GM21576 (cell line): ENCODE measurements at regions not wholly inside any gene's neighbourhood (a gene's known extent, or its start where the extent isn't known, plus 50 kb on each side); places are given as distances from the start of the nearest gene placed in this dataset.
"Not testable (repeated sequence)": the region's sequence is repeated elsewhere in the genome, so short reads cannot be mapped to it uniquely, and the experiment has no call there.

ENCODE experiments used
- ATAC-seq: cut with Tn5 transposase; IDR thresholded peaks from one replicate; pipeline ENCODE4 v1.9.1; 2021; ENCODE audit warnings: mild to moderate bottlenecking, moderate library complexity; ENCODE audit not compliant: unreplicated experiment

DNA sequence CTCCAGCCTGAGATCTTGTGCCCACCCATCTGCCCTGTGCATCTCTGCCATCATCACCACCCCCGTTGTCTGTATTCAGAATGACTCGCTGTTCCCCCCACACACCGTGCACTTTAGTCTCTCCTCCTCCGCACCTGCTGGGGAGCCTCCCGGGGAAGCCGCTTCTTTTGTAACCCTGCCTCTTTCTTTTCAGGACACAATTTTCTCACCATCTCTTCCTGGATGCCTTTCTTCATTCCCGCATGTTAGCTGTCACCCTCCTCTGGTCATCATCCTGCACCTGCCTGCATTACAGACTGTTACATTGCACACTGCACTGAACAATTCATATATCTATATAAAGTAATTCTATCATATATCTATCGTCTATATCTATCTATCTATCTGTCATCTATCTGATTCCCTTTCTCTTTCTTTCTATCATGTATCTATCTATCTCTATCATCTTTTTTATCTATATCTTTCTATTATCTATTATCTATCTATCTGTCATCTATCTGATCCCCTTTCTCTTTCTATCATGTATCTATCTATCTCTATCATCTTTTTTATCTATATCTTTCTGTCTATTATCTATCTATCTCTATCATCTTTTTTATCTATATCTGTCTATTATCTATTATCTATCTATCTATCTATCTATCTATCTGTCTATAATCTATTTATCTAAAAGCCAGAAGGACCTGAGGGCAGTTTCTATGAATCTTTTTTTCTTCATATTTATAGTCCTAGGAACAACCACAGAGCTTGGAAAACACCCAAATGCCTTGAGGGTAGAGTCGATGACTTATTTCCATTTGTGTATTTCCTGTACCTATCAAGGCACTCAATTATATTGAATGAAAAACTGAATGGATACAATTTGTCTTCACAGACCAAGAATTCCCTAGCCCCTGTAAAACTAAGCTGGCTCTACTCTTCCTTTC lies 642.5 kb downstream of the ACTR3B start:
- ATAC-seq: no peak

DNA sequence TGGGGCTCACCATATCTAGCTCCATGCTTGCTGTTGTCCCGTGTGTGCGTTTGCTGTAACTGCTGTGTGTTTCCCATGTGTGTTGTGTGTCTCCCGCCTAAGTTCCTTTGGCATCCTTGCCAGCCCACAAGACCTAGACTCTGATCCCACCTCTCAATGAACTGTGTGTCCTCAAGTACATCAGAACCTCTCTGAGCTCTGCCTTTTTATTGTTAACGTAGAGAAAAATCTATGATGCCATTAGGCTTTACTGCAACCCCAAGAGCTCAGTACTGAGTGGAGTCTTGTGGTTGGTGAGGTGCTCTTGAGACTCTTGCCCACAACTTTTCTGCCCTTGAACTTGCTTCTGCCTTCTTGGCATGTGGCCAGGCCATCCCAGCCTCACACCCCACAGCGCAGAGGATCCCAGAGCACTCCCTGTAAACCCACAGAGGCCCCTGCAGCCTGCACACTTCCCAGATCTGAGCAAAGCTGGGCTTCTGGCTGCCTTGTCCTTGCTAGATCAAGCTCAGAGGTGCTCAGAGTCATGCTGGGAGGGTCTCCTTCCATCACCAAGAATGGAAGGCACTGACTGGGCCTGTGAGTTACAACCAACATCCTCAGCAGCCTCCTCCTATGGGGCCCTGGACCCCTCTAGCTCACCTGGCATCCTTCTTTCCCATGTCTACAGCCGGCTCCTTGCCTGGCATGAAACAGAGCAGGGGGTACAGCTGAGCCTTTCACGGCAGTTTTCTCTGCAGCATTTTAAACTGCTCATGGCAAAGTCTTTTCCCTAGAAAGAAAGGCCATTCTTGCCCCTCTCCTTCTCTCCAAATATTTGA lies 643.4 kb downstream of the ACTR3B start:
- no peak for ATAC-seq

DNA sequence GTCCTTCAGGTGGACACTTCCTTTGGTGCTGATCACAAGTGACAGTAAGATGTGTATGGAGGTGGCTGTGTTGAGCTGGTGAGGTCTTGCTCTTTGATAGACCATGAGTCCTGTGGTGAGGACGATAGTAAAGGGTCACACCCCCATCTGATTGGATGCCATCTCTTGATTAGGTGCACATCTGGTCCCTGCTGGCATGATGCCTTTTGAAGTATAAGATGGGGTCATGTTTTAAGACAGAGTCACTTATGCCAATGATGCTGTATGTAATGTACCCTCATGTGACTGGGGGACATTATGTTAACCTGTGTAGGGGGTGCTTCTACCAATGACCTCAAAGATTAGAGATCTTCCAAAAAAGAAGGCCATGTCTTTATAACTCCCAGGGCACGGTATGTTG lies 644.6 kb downstream of the ACTR3B start:
- no peak for ATAC-seq

DNA sequence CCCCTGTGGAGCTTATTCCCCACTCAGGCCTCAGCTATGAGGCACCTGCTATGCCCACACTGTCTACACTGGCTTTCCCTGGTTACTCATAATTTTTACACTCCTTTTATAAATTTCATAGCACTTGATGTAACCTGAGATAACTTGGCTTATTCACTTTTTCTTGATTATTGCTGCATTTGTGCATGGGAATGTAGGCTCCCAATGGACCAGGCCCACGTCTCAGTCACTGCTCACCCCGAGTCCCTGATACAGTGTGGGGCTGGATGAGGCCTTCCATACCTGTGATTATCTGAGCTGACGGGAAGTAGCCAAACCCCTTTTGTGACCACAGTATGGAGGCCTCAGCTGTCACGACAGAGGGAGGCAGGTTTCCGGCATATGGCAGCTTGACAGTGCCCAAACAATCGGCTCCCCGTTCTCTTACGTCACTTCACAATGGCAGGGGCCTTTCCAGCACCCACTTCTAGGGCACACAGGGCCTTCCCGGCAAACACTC lies 645.3 kb downstream of the ACTR3B start:
- ATAC-seq: no peak

DNA sequence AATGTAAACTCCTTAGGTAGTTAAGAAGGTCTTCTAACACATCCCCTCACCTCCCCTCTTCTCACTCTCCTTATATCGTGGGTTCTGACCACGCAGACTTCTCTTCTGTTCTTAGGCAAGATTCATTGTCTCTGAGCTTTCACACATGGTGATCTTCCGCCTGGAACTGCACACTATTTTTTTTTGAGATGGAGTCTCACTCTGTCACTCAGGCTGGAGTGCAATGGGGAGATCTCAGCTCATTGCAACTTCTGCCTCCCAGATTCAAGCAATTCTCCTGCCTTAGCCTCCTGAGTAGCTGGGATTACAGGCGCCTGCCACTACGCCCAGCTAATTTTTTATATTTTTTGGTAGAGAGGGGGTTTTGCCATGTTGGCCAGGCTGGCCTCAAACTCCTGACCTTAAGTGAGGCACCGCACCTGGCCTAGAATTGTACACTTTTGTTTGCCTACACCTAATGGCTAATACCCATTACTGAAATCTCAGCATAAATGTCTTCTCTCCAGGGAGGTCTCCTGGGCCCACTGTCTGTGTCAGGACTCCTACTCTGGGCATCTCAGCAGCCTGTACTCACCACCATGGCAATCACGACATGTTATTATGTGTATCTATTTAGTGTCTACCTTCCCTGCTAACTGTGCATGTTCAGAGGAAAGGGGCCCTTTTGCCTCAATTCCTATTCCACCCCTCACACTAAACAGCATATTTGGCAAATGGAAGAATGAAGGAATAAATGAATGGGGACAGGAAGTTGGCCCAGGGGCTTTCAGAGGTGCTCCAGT lies 646.3 kb upstream of the DPP6 start:
- ATAC-seq: no peak

DNA sequence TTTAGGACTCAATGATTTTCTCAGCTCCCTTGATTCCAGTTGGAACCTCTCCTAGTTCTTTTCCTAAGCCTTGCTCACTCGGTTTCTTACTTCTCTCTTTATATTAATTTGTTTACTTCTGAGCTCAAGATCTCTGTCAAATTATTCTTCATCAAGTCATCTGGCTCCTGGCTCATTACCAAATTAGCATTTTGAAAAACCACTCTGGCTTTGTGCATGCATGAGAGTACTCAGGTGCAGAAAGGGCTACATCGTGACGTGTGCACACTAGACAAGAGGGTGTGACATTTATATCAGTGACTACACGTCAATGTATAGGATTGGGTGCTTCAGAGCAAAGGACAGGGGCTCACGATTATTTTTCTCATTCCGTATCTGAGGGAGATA lies 645.7 kb upstream of the DPP6 start:
- no peak for ATAC-seq

DNA sequence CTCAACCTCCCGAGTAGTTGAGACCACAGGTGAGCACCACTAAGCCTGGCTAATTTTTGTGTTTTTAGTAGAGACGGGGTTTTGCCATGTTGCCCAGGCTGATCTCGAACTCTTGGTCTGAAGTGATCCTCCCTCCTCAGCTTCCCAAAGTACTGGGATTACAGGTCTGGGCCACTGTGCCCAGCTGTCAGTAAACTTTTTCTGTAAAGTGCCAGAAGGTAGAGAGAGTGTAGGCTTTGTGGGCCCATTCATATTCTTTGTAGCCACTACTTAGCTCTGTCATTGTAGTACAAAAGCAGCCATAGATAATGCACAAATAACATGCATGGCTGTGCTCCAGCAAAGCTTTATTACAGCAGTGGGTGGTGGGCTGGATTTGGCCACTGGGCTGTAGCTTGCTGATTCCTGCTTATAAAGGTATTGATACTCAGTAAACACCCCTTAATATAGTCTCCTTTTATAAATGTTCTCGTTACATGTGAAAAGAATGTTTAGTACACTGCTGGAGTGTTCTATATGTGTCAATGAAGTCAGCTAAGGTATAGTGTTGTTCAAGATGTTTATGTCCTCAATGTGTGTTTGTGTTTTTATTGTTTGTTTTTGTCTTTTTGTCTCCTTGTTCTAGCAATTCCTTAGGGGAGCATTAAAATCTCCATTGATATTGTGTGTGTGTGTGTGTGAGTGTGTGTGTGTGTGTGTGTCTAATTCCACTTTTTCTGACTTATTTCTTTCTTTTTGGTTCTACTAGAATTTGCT lies 644.7 kb upstream of the DPP6 start:
- ATAC-seq: no peak

DNA sequence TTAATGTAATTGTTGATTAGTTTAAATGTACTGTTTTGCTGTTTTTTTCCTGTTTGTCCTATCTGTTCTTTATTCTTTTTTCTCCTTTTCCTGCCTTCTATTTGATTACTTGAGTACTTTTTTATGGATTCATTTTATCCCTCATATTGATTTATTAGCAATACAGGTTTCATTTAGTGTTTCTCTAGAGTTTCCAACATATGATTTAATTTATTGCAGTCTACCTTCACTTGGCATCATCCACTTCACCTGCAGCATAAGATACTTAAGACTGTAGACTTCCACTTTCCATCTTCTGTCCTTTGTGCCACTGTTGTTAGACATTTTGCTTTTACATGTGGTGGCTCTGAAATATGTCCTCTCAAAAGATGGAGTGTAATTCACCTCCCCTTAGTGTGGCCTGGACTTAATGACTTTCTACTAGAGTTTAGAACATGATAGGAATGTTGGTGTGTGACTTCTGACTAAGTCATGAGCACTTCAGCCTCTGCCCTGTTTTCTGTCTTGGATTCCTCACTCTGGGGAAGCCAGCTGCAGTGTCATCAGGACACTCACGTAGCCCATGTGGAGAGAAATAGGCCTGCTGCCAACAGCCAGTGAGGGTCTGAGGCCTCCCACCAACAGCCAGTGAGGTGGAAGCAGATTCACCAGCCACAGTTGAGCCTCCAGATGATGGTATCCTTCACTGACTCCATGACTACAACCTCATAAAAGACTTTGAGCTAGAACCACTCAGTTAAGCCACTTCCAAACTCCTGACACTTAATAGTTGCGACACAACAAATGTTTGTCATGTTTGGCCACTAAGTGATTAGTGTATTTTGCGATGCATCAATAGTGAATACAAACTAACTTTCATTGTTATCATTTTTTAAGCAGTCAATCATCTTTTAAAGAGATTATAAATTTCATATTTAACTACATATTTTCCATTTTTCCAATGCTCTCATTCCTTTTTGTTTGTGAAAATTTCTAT lies 643.5 kb upstream of the DPP6 start:
- no peak for ATAC-seq

DNA sequence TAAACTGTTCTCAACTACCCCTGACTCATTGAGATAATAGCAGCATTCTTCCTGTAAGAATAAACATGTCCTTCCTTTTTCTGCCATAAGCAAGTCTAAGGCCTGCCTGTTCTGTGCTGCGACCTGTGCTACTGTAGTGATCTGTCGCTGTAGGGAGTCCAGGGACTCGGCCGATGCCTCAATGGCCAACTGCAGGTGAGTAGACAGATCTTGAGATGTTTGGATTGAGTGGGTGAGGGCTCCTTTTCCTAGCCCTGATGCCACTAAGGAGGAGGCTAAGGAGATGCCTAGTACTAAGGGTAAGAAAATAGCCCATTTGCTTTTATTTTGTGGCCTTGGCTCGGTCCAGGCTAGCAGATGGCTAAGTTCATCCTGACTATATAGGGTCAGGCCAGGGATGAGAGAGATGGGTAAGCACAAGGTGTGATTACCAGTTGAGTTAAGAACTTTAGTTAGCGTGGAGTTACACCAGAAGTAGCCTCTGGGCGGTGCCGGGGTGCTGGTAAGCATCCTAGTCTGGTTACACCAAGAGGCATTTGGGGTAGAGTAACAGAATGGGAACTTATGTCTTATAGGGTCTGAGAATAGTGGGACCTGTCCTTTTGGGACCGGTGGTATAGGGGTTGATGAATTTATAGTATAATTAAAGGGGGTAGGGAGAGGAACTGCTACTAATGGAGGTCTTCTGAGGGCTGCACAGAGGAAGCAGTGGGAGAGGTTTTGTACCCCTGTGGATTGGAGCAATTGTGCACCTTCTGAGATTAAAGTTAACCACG lies 642.4 kb upstream of the DPP6 start:
- ATAC-seq: not testable (repeated sequence)

DNA sequence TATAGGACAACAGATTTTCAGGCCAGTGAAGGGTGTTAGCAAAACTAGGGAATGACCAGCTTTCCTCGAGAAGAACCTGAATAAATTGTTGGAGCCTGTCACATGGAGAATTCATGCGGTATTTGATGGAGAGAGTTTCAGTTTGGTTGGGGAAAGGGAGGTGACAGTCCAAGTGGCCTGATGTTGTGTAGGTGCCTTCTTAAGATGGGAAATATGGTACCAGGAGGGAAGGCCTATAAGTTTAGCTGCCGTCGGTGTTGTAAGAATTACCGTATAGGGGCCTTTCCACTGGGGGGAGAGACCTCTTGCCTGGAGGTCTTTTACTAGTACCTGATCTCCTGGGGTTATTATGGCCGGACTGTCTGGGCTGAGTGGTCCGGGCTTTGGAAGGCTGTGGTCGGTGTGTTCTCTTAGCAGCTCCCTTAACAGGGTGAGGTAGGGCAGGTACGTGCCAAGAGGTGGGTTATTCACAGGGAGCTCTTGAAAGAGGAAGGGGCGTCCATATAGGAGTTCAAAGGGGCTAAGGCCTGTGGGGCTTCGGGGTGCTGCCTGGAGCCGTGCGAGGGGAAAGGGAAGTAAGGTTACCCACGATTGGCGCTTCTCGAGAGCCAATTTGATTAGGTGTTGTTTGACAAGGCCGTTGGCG lies 641.1 kb upstream of the DPP6 start:
- not testable (repeated sequence) for ATAC-seq

DNA sequence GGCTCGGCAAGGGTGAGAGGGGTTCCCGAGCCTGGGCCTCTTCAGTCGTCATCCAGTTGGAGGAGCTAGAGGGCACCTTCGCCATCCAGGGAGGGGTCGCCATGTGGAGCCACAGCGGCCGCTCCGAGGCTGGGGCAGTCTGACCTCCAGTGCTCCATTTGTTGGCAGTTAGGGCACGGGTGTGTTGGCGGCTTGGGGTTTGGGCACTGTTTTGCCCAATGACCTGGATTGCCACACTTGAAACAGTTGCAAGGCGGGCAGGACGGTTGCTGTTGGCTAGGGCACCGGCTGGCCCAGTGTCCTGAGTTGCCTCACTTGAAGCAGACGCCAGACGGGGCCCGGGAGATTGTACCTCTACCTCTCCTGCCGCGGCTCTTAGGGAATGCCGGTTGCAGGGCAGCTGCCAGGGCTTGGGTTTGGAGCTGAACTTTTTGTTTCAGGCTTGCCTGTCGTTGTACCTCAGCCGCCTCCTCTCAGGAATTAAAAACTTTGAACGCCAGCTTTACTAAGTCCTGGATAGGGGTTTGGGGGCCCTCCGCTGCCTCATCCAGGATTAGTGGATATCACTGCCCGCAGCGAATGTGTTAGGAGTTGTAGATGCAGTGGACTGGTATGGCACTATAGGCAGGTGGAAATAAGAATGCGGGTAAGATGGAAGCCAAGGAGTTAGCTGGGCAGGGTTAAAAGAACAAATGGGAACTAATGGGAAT lies 639.9 kb upstream of the DPP6 start:
- ATAC-seq: not testable (repeated sequence)

DNA sequence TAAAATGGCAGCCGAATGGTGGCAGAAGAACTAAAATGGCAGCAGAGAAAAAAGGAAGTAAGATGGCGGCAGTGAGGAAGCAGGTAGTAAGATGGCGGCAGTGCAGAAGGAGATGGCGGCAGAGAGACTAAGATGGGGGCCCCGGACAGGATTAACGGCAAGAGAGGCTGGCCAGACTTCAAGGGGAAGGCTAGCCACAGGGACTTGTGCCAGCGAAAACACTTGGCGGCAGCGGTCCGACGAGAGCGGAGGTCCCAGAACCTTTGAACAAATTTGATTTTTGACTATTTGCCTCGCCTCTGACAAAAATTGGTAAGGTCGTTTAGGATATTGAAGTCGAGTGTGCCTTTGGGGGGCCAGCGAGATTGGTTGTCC lies 639.4 kb upstream of the DPP6 start:
- not testable (repeated sequence) for ATAC-seq

DNA sequence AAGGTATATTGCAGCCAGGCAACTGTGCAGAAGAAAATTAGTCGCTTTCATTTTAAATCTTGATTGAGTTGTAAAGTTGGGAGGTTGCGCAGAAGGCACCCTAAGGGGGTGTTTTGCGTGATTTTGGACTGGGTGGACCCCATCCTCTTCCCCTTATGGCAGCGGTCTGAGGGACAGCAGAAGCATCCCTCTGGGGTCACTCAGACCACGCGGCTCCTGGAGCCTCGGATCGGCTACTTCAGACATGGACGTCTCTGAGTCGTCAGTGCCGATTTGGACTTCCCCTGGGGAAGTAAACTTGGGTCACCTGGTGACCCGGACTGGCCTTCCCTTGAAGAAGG lies 639.0 kb upstream of the DPP6 start:
- ATAC-seq: no peak

DNA sequence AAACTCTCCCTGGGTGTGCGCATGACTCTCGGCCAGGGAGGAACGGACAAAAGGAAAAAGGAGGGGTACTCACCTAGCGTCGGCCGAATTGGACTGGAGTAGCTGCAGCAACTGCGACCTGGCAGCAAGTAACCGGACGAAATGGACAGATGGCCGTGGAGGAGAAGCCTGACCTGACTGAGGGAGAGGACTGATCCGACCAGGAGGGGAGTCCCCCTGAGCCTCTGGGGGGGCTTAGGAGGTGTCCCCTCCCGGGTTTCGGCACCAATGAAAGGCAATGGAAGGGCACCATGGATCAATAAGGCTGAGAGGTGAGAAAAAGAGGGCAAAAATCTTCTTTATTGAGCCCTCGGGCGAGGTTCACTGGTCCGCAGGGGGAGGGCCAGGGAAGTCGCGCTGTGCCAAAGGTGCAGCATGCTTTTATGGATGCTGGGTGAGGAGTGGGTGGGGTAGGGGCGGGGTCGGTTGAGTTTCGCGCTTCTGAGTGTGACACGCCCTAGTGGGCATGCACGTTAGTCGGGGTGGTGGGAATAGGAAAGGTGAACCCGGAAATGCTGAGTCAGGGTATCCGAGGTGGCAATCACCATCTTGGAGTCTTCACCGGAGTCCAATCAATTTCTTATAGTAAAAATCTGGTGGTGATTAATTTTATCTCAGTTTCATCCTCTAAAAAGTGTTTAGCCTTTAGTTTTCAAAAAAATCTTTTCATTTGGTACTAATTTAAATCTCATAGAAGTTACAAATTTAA lies 638.5 kb upstream of the DPP6 start:
- ATAC-seq: no peak

DNA sequence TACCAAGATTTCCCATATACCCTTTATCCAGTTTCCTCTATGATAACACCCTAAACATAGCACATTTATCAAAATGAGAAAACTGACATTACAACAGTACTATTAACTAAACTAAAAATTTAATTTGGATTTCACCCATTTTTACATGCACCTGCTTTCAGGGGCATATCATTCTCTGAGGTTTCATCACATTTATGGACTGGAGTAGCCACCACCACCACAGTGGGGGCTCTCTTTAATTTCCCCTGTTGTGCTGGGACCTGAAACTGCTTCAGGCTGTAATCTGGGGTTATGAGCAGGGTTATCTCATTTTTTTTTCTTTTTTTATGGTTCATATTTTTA lies 637.9 kb upstream of the DPP6 start:
- ATAC-seq: no peak

DNA sequence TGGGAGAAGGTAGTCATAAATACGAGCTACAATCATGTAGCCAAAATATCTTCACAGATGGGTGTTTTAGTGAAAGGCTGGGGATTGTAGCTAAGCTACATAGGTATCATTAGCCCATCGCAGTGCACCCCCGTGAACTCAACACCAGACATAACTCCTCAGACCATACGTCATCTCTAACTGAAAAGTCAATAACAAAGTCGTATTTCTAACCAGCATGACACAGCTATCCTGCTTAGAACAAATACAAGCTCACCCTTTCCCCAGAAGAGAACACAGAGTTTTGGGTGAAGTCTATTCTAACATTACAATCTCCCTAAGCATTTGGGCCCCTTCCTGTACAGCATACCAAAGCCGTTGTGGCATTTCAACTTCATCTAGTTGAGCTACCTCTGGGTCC lies 636.6 kb upstream of the DPP6 start:
- ATAC-seq: no peak
